WTC11 (cell line): ENCODE measurements at regions not wholly inside any gene's neighbourhood (a gene's known extent, or its start where the extent isn't known, plus 50 kb on each side); places are given as distances from the start of the nearest gene placed in this dataset.

Source experiments
- ATAC-seq: fragments of 200-7000 bp; cut with Tn5 transposase; 2 replicates; pipeline ENCODE4 v1.10.0; 2021; ENCODE audit warnings: mild to moderate bottlenecking, moderate library complexity
- CTCF ChIA-PET: fragments of 300-600 bp; sonication (Branson Sonifier 250); formaldehyde crosslinking; loops from one replicate; lab custom pipeline; 2021; ENCODE audit warnings: antibody characterized with exemption; lab: Charles Lee
- POLR2A ChIA-PET: fragments of 350-600 bp; sonication (Branson Sonifier 250); formaldehyde crosslinking; loops from one replicate; lab custom pipeline; 2021; ENCODE audit warnings: antibody characterized with exemption; lab: Charles Lee
- DNase-seq: peaks from one replicate; pipeline ENCODE4 v3.0.0; 2021; ENCODE audit warnings: low spot score
- H3K27ac Mint-ChIP-seq: 2 replicates; pipeline ENCODE4 v1.8.0; 2021; ENCODE audit warnings: mixed read lengths
- H3K27me3 Mint-ChIP-seq: 2 replicates; pipeline ENCODE4 v1.8.0; 2021; ENCODE audit warnings: low read depth, mild to moderate bottlenecking, moderate library complexity, mixed read lengths
- H3K36me3 Mint-ChIP-seq: 2 replicates; pipeline ENCODE4 v1.8.0; 2021; ENCODE audit warnings: mixed read lengths
- H3K4me1 Mint-ChIP-seq: 2 replicates; pipeline ENCODE4 v1.8.0; 2022; ENCODE audit warnings: mixed read lengths
- H3K4me3 Mint-ChIP-seq: 2 replicates; pipeline ENCODE4 v1.8.0; 2021; ENCODE audit warnings: mild to moderate bottlenecking, moderate library complexity, mixed read lengths
- H3K9me3 Mint-ChIP-seq: 2 replicates; pipeline ENCODE4 v1.8.0; 2021; ENCODE audit warnings: mixed read lengths
- ELF4 ChIP-seq: sonication (generic); formaldehyde crosslinking; IDR thresholded peaks from 2 replicates; pipeline ENCODE4 v1.8.1; 2022; ENCODE audit warnings: low read depth, mild to moderate bottlenecking, moderate library complexity, missing genetic modification reagents
- EMX1 ChIP-seq: fragments of 250-450 bp; sonication (Bioruptor Pico); IDR thresholded peaks from 2 replicates; pipeline ENCODE4 v1.8.0; 2021; ENCODE audit warnings: mild to moderate bottlenecking
- FOXJ3 ChIP-seq: sonication (generic); formaldehyde crosslinking; IDR thresholded peaks from 2 replicates; pipeline ENCODE4 v1.9.0; 2021; ENCODE audit warnings: missing genetic modification reagents, mild to moderate bottlenecking, borderline replicate concordance
- FOXK1 ChIP-seq: sonication (generic); formaldehyde crosslinking; IDR thresholded peaks from 2 replicates; pipeline ENCODE4 v1.8.0; 2022; ENCODE audit warnings: mild to moderate bottlenecking, moderate library complexity, missing genetic modification reagents
- IRF2 ChIP-seq: sonication (generic); formaldehyde crosslinking; IDR thresholded peaks from 2 replicates; pipeline ENCODE4 v1.8.0; 2022; ENCODE audit warnings: low read depth, missing genetic modification reagents, borderline replicate concordance
- NR3C1 ChIP-seq: sonication (generic); formaldehyde crosslinking; conservative IDR thresholded peaks from 2 replicates; pipeline ENCODE4 v1.8.1; 2023; ENCODE audit warnings: low read depth, mild to moderate bottlenecking, missing genetic modification reagents
- RORB ChIP-seq: fragments of 250-450 bp; sonication (Bioruptor Pico); IDR thresholded peaks from 2 replicates; pipeline ENCODE4 v1.9.0; 2021; ENCODE audit warnings: mild to moderate bottlenecking
- ZNF138 ChIP-seq: sonication (generic); formaldehyde crosslinking; conservative IDR thresholded peaks from 2 replicates; pipeline ENCODE4 v1.8.1; 2022; ENCODE audit warnings: mild to moderate bottlenecking, moderate library complexity, missing genetic modification reagents
- ZNF416 ChIP-seq: fragments of 250-450 bp; sonication (Bioruptor Pico); IDR thresholded peaks from 2 replicates; pipeline ENCODE4 v1.9.0; 2021; ENCODE audit warnings: mild to moderate bottlenecking, inconsistent platforms
- TF ChIP-seq, protein P1 (sequence below): fragments of 250-450 bp; sonication (Bioruptor Pico); IDR thresholded peaks from 2 replicates; pipeline ENCODE4 v1.9.0; 2021; ENCODE audit warnings: mild to moderate bottlenecking
- TF ChIP-seq, protein P2 (sequence below): sonication (generic); formaldehyde crosslinking; IDR thresholded peaks from 2 replicates; pipeline ENCODE4 v1.8.1; 2023; ENCODE audit warnings: mild to moderate bottlenecking, missing genetic modification reagents
- TF ChIP-seq, protein P3 (sequence below): fragments of 200-600 bp; IDR thresholded peaks from 2 replicates; pipeline ENCODE4 v1.8.0; 2022; ENCODE audit warnings: antibody characterized with exemption
- TF ChIP-seq, protein P4 (sequence below): sonication (generic); formaldehyde crosslinking; IDR thresholded peaks from 2 replicates; pipeline ENCODE4 v1.8.0; 2022; ENCODE audit warnings: mild to moderate bottlenecking, missing genetic modification reagents
- TF ChIP-seq, protein P5 (sequence below): fragments of 250-450 bp; sonication (Bioruptor Pico); IDR thresholded peaks from 2 replicates; pipeline ENCODE4 v1.9.0; 2021; ENCODE audit warnings: mild to moderate bottlenecking

DNA sequence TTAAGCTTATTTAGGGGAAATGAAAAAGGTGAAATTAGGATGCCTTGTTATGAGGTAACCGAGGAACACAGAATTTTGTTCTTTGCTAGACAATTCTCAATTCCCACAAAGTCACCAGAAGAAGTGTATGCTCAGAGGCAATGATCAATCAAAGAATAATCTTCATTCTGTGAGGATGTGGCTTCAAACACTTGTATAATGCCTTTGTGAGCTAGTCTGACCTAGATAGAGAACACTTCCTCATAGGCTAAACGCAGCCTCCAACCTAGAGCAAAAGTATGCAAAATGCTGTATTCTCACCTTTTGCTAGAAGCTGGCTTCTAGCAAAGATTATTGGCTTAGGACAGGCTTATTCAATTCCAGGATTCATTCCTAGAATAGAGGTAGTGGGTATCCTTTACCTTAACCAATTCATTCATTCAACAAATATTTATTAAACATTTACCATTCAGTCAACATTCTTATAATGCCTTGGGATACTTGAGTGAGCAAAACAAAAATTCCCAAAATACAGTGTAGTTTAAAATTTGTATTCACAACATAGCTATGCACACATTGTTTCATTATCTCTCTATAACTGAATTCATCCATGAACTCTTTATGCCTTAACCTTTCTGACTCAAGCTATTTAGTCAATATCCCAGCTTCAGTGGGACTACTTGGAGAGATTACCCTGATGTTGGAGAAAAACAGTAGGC, 530.2 kb downstream of the PTPRC start (continued):
- TF ChIP-seq, protein P1, sequence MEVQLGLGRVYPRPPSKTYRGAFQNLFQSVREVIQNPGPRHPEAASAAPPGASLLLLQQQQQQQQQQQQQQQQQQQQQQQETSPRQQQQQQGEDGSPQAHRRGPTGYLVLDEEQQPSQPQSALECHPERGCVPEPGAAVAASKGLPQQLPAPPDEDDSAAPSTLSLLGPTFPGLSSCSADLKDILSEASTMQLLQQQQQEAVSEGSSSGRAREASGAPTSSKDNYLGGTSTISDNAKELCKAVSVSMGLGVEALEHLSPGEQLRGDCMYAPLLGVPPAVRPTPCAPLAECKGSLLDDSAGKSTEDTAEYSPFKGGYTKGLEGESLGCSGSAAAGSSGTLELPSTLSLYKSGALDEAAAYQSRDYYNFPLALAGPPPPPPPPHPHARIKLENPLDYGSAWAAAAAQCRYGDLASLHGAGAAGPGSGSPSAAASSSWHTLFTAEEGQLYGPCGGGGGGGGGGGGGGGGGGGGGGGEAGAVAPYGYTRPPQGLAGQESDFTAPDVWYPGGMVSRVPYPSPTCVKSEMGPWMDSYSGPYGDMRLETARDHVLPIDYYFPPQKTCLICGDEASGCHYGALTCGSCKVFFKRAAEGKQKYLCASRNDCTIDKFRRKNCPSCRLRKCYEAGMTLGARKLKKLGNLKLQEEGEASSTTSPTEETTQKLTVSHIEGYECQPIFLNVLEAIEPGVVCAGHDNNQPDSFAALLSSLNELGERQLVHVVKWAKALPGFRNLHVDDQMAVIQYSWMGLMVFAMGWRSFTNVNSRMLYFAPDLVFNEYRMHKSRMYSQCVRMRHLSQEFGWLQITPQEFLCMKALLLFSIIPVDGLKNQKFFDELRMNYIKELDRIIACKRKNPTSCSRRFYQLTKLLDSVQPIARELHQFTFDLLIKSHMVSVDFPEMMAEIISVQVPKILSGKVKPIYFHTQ: no peak
- TF ChIP-seq EMX1 (CRISPR knock-in tag): no peak

DNA sequence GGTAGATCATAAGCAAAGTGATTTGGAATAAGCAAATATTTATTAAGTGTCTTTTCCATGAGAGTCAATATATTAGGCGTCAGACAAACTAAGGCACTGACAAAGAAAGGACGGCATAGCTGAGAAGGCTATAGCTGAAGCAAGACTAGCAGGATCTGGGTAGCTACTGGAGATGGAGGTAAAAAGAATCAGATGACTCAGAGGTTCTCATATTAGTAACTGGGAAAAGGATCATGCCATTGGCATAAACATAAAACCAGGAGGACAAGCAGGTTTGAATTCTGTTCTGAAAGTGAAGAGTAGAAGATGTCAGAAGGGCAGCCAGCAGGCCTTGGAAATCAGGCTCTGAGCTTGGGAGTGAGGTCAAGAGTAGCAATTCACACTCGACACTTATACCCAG, 531.9 kb downstream of the PTPRC start:
- Mint-ChIP-seq H3K27ac (no peak overlapping the region), H3K4me1 (no peaks in the 10 kb centered on the region), H3K27me3 (no peaks in the 10 kb centered on the region), H3K36me3 (no peaks in the 10 kb centered on the region), H3K4me3 (no peak overlapping the region), H3K9me3 (peaks cover 5% of the 10 kb centered on the region)
- POLR2A ChIA-PET: no interaction called here
- TF ChIP-seq, protein P2, sequence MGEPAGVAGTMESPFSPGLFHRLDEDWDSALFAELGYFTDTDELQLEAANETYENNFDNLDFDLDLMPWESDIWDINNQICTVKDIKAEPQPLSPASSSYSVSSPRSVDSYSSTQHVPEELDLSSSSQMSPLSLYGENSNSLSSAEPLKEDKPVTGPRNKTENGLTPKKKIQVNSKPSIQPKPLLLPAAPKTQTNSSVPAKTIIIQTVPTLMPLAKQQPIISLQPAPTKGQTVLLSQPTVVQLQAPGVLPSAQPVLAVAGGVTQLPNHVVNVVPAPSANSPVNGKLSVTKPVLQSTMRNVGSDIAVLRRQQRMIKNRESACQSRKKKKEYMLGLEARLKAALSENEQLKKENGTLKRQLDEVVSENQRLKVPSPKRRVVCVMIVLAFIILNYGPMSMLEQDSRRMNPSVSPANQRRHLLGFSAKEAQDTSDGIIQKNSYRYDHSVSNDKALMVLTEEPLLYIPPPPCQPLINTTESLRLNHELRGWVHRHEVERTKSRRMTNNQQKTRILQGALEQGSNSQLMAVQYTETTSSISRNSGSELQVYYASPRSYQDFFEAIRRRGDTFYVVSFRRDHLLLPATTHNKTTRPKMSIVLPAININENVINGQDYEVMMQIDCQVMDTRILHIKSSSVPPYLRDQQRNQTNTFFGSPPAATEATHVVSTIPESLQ (CRISPR knock-in tag): no peak
- TF ChIP-seq, protein P3, sequence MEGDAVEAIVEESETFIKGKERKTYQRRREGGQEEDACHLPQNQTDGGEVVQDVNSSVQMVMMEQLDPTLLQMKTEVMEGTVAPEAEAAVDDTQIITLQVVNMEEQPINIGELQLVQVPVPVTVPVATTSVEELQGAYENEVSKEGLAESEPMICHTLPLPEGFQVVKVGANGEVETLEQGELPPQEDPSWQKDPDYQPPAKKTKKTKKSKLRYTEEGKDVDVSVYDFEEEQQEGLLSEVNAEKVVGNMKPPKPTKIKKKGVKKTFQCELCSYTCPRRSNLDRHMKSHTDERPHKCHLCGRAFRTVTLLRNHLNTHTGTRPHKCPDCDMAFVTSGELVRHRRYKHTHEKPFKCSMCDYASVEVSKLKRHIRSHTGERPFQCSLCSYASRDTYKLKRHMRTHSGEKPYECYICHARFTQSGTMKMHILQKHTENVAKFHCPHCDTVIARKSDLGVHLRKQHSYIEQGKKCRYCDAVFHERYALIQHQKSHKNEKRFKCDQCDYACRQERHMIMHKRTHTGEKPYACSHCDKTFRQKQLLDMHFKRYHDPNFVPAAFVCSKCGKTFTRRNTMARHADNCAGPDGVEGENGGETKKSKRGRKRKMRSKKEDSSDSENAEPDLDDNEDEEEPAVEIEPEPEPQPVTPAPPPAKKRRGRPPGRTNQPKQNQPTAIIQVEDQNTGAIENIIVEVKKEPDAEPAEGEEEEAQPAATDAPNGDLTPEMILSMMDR: no peak
- TF ChIP-seq NR3C1 (CRISPR knock-in tag) (no peak), FOXJ3 (no peak), FOXK1 (CRISPR knock-in tag) (no peak), ZNF138 (CRISPR knock-in tag) (no peak), EMX1 (CRISPR knock-in tag) (no peak), ELF4 (CRISPR knock-in tag) (no peak), RORB (CRISPR knock-in tag) (no peak), IRF2 (CRISPR knock-in tag) (no peak), ZNF416 (CRISPR knock-in tag) (no peak)
- TF ChIP-seq, protein P4, sequence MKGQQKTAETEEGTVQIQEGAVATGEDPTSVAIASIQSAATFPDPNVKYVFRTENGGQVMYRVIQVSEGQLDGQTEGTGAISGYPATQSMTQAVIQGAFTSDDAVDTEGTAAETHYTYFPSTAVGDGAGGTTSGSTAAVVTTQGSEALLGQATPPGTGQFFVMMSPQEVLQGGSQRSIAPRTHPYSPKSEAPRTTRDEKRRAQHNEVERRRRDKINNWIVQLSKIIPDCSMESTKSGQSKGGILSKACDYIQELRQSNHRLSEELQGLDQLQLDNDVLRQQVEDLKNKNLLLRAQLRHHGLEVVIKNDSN (CRISPR knock-in tag): no peak
- TF ChIP-seq, protein P5, sequence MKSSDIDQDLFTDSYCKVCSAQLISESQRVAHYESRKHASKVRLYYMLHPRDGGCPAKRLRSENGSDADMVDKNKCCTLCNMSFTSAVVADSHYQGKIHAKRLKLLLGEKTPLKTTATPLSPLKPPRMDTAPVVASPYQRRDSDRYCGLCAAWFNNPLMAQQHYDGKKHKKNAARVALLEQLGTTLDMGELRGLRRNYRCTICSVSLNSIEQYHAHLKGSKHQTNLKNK (CRISPR knock-in tag): no peak
- CTCF ChIA-PET: no interaction called here
- DNase-seq (no peak), ATAC-seq (no peak)
